SU-DHL-6 (cell line): ENCODE measurements at regions not wholly inside any gene's neighbourhood (a gene's known extent, or its start where the extent isn't known, plus 50 kb on each side); places are given as distances from the start of the nearest gene placed in this dataset.

Experiments used
- CTCF ChIP-seq: fragments of 200-600 bp; sonication (generic); IDR thresholded peaks from one replicate; pipeline ENCODE4 v1.5.1; 2017; ENCODE audit warnings: antibody characterized with exemption, mild to moderate bottlenecking, low read length, moderate library complexity; ENCODE audit not compliant: insufficient read depth, poor library complexity, severe bottlenecking
- EZH2phosphoT487 ChIP-seq: fragments of 200-600 bp; sonication (generic), shearing (Covaris generic); conservative IDR thresholded peaks from 2 replicates; pipeline ENCODE4 v1.6.1; 2018; ENCODE audit warnings: mild to moderate bottlenecking, antibody characterized with exemption, low read length, moderate library complexity, mixed read lengths

- no peak for TF ChIP-seq CTCF
- no peak for TF ChIP-seq EZH2phosphoT487
Measured at GRCh38 chr10:111295788-111296187, 219.0 kb downstream of the ADRA2A start.
